Brain microvascular endothelial cell (primary cell): ENCODE measurements at regions not wholly inside any gene's neighbourhood (a gene's known extent, or its start where the extent isn't known, plus 50 kb on each side); places are given as distances from the start of the nearest gene placed in this dataset.
A peak's percentile ranks its signal among the peaks of the same experiment; 100 is the strongest.

ENCODE experiments used
- DNase-seq: peaks from one replicate; pipeline ENCODE4 v3.0.0-alpha.2; 2020
- H3K27ac ChIP-seq: fragments of 250-450 bp; sonication (Bioruptor Pico); 2 replicates; pipeline ENCODE4 v1.5.1; 2020; ENCODE audit warnings: mild to moderate bottlenecking, moderate library complexity
- H3K27me3 ChIP-seq: fragments of 250-450 bp; sonication (Bioruptor Pico); replicated peaks from 2 replicates; pipeline ENCODE4 v1.5.1; 2020; ENCODE audit warnings: mild to moderate bottlenecking
- H3K36me3 ChIP-seq: fragments of 250-450 bp; sonication (Bioruptor Pico); replicated peaks from 2 replicates; pipeline ENCODE4 v1.5.1; 2020; ENCODE audit warnings: mild to moderate bottlenecking
- H3K4me3 ChIP-seq: 2 replicates; pipeline ENCODE4 v1.5.1; 2011; ENCODE audit warnings: low read depth, mild to moderate bottlenecking, control low read depth, low read length, moderate library complexity
- in situ Hi-C: cut with HindIII; loops from 2 replicates; pipeline ENCODE4 v1.10.0; 2017; ENCODE audit warnings: low sequenced_read_pairs, low pct_ligation_motif_present
- TF ChIP-seq, protein P1 (sequence below): IDR thresholded peaks from 2 replicates; pipeline ENCODE4 v1.5.1; 2011; ENCODE audit warnings: low read depth, mild to moderate bottlenecking, moderate library complexity, low read length, control low read depth, inconsistent platforms; ENCODE audit errors: missing control alignments

DNA sequence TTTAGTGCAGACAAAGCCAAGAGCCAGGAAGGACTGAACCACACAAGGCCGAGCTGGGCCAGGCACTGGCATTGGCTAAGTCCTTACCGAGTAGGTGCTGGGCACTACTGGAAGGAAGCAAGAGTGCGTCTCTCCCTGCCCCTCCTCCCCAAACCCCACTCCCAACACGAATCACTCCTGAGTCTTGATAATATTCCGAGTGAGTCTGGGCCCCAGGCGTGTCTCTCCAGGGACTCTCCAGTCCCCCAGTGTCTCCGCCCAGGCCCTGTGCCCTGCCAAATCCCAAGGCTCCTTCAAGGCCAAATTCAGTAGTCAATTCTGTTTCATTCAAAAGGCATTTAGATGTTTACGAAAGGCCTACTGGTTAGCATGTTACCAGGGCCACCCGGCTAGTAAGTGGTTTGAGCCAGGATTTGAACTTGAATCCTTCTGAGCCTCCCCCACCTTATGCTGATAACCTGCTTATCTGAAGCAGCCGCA is 82.8 kb downstream of the GLI2 start:
- TF ChIP-seq, protein P1, sequence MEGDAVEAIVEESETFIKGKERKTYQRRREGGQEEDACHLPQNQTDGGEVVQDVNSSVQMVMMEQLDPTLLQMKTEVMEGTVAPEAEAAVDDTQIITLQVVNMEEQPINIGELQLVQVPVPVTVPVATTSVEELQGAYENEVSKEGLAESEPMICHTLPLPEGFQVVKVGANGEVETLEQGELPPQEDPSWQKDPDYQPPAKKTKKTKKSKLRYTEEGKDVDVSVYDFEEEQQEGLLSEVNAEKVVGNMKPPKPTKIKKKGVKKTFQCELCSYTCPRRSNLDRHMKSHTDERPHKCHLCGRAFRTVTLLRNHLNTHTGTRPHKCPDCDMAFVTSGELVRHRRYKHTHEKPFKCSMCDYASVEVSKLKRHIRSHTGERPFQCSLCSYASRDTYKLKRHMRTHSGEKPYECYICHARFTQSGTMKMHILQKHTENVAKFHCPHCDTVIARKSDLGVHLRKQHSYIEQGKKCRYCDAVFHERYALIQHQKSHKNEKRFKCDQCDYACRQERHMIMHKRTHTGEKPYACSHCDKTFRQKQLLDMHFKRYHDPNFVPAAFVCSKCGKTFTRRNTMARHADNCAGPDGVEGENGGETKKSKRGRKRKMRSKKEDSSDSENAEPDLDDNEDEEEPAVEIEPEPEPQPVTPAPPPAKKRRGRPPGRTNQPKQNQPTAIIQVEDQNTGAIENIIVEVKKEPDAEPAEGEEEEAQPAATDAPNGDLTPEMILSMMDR, result no peak
- DNase-seq, result peak; percentile 71
- in situ Hi-C loops, result no loop called here
- Histone ChIP-seq H3K27ac (no peak overlapping the region), H3K27me3 (no peaks in the 10 kb centered on the region), H3K36me3 (no peaks in the 10 kb centered on the region), H3K4me3 (no peak overlapping the region)

- Histone ChIP-seq H3K27ac (no peak overlapping the region), H3K36me3 (no peaks in the 10 kb centered on the region), H3K4me3 (no peak overlapping the region), H3K27me3 (no peaks in the 10 kb centered on the region)
- TF ChIP-seq, protein P1, result no peak
- no peak for DNase-seq
- in situ Hi-C loops, result no loop called here
Observed at GRCh38 chr2:120819720-120820210, 84.1 kb downstream of the GLI2 start.

DNA sequence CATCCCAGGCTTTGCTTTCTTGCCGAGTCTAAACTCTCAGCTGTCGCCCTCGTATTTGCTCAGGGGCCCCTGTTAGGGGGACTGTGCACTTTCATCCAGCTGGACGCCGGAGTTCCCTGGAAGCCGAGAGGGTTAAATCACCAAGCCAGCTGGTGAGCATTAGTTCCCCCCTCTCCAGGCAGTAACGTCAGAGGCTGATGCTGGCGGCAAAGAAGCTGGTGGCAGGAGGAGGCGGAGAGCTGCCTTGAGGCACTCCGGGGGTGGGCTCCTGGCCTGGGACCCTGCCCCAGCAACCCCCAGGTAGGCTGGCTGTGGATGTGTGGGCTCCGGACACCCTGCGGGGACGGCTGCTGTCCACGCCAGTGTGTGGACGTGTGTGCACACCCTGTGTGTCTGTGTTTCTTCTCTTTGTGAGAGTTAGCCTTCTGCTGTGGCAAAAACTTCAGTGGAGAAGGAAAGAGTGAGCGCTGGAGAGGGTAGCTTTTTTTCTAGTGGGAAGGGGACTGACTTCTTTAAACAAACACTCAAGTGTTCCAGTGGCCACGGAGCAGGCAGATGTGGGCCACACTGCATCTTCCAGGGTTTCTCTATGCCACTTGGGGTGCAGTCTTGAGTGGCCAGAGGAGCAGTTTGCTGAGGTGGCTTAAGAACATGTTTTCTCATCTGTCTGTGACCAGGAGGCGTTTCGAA is 84.7 kb downstream of the GLI2 start:
- TF ChIP-seq, protein P1, result no peak
- H3K27ac ChIP-seq, result no peak overlapping the region
- in situ Hi-C loops, result no loop called here
- peak; percentile 25 for DNase-seq
- no peaks in the 10 kb centered on the region for H3K27me3 ChIP-seq
- peak overlapping the region; percentile 17 for H3K4me3 ChIP-seq
- H3K36me3 ChIP-seq, result no peaks in the 10 kb centered on the region

DNA sequence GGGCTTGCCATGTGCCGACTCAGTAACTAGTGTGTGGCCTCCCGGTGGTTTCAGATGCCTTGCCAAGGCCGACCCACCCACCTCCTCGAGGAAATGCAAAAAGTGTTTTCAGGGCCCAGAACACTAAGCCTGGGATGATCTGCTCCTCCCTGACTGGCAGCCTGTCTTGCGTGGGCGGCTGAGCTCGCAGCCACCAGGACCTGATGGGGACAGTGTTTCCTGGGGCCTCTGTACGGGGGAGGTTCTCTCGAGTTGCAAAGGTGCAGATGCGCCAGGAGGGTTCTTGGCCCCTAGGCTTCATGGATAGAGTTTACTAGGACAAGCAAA is 85.2 kb downstream of the GLI2 start:
- TF ChIP-seq, protein P1, result no peak
- no peak overlapping the region for H3K4me3 ChIP-seq
- in situ Hi-C loops, result no loop called here
- DNase-seq, result peak; percentile 37
- H3K27ac ChIP-seq, result no peak overlapping the region
- H3K36me3 ChIP-seq, result no peaks in the 10 kb centered on the region
- no peaks in the 10 kb centered on the region for H3K27me3 ChIP-seq

- no peak overlapping the region for H3K4me3 ChIP-seq
- no peaks in the 10 kb centered on the region for H3K36me3 ChIP-seq
- H3K27ac ChIP-seq, result no peak overlapping the region
- in situ Hi-C loops, result no loop called here
- TF ChIP-seq, protein P1, result no peak
- DNase-seq, result no peak
- H3K27me3 ChIP-seq, result no peaks in the 10 kb centered on the region
Observed at GRCh38 chr2:120821446-120822160, 85.9 kb downstream of the GLI2 start.

GRCh38 chr2:120822933-120823332 is 87.3 kb downstream of the GLI2 start:
- TF ChIP-seq, protein P1, result no peak
- H3K36me3 ChIP-seq, result no peaks in the 10 kb centered on the region

More at GRCh38 chr2:120822933-120823332, 87.3 kb downstream of the GLI2 start:
- in situ Hi-C loops, result no loop called here
- no peak overlapping the region for H3K27ac ChIP-seq
- no peak for DNase-seq
- no peak overlapping the region for H3K4me3 ChIP-seq
- no peaks in the 10 kb centered on the region for H3K27me3 ChIP-seq
